HG03025 (cell line): ENCODE measurements at regions not wholly inside any gene's neighbourhood (a gene's known extent, or its start where the extent isn't known, plus 50 kb on each side); places are given as distances from the start of the nearest gene placed in this dataset.

ENCODE experiments used
- ATAC-seq: cut with Tn5 transposase; IDR thresholded peaks from one replicate; pipeline ENCODE4 v1.9.1; 2021; ENCODE audit warnings: mild to moderate bottlenecking, moderate library complexity; ENCODE audit not compliant: unreplicated experiment, low FRiP score

DNA sequence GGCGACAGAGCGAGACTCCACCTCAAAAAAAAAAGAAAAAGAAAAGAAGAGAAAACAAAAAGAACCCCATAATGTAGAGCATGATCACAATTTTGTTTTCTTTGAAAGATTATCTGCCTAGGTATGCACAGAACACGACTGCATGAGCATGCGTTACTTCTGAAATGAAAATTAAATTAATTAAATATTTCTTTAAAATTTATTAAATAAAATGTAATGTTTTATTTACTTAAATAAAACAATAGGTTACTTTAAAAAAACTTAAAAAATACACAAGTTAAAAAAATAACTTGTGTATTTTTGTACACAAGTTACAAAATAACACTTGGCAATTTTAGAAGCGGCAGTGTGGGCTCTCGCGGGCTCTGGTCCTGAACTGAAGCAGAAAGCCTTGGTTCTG is 107.8 kb downstream of the TFAP2A start:
- ATAC-seq, result no peak

DNA sequence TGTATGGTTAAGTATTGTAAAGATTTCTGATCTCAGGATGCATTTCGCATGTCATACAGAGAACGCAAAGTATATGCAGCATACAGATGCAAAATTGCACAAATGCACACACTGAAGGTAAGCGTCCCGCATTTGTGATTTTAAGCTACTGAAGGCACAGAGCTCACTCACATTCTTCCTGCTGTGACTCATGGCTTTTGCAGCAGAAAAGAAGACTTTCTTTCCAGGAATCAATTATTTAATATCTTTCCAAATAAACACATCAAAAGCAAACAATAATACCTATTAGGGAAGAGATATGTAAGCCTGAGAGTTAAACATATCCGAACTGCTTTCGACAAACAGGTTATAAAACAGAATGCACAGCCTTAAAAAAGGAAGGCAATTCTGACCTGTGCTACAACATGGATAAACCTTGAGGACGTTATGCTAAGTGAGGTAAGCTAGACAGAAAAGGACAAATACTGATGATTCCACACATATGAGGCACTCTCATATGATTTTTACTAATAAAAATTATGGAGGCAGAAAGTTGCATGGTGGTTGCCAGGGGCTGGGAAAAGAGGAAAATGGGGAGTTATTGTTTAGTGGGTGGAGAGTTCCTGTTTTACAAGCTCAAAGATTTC is 109.0 kb downstream of the TFAP2A start:
- no peak for ATAC-seq

- no peak for ATAC-seq
Measured at GRCh38 chr6:10303608-10304506, 111.0 kb downstream of the TFAP2A start.

DNA sequence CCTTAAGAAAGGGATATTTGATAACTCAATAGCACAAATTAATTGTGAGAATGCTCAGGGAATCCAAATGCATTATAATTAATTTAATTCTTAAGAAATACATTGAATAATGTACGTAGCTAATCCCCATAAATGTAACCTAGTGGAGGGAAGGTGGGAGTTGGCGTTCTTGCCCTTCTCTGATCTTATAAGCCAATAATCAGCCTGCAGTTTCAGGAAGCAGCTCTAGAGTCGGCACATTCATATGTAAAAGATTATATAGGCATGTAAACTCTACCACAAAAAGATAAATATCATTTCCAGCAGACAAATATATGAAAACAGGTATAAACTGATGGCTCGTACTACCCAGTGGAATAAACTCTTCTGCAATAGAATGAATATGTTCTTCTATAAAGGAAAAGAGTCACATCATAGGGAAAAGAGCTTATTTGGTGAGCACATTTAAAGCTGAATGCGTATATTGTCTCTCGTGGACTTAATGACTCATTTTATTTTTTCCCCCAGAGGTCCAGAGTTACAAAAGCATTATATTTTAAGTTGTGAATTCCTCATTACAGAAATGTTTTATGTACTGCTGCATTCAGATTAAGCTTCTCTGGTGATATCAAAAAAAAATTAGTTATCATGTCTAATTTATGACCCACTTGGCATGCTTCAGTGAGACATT is 112.2 kb downstream of the TFAP2A start:
- no peak for ATAC-seq

GRCh38 chr6:10300071-10300470 is 114.8 kb downstream of the TFAP2A start:
- ATAC-seq, result no peak

- ATAC-seq, result no peak
Measured at GRCh38 chr6:10297832-10298231, 117.0 kb downstream of the TFAP2A start.

DNA sequence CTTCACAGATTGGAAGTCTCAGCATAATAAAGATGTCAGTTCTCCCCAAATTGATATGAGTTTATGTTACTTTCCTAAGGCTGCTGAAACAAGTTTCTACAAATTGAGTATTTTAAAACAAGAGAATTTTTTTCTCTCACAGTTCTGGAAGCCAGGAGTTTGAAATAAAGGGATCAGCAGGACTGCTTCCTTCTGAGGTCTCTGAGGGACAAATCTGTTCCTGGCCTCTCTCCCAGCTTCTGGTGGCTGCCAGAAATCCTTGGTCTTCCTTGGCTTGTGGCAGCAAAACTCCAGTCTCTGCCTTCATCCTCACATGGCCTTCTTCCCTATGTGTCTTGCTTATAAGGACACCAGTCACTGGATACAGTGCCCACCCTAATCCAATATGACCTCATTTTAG is 136.1 kb downstream of the TFAP2A start:
- ATAC-seq, result no peak

DNA sequence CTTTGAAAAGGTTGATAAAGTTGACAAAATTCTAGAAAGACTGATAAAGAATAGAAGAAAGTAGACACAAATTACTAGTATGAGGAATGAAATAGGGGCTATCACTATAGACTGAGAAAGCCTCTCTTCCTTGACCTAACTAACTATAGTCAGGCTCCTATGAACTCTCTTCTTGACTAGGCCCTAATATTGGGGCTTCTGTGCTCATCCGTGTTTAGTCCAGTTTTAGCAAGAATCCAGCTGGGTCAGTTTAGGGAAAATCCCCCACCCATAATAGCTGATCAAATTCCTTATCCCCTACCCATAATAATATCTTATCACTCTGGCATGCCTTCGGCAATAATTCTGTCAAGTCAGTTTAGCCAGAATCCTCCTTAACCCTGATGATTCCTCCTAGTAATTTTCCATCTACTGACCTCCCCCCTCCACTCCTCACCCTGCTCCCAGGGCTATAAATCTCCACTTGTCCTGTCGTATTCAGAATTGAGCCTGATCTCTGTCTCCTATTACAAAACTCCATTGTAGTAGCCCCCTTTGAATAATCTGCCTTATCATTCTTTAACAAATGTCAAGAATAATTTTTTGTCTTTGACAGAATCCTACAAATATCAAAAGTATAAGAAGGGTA is 138.1 kb downstream of the TFAP2A start:
- no peak for ATAC-seq

- ATAC-seq, result no peak
Measured at GRCh38 chr6:10276106-10276505, 138.8 kb downstream of the TFAP2A start.

DNA sequence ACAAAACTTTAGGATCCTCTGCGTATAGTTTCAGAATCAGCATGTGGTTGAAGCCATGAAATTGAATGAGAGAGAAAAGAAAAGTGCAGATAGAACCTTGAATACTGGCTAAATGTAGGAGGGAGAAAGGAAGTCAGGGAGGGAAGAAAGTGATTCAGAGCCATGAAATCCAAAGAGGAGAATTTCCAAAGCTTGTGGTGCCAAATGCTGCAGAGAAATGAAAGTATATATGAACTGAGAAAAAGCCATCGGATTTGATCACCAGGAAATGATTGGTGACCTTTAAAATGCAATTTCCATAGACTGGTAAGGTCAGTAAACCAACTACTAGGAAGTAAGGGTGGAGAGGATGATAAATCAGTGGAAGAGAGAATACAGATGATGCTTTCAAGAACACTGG is 142.3 kb downstream of the TFAP2A start:
- ATAC-seq, result no peak

- ATAC-seq, result no peak
Measured at GRCh38 chr6:10271982-10272381, 142.9 kb downstream of the TFAP2A start.

- ATAC-seq, result no peak
Measured at GRCh38 chr6:10269814-10270472, 144.9 kb downstream of the TFAP2A start.

DNA sequence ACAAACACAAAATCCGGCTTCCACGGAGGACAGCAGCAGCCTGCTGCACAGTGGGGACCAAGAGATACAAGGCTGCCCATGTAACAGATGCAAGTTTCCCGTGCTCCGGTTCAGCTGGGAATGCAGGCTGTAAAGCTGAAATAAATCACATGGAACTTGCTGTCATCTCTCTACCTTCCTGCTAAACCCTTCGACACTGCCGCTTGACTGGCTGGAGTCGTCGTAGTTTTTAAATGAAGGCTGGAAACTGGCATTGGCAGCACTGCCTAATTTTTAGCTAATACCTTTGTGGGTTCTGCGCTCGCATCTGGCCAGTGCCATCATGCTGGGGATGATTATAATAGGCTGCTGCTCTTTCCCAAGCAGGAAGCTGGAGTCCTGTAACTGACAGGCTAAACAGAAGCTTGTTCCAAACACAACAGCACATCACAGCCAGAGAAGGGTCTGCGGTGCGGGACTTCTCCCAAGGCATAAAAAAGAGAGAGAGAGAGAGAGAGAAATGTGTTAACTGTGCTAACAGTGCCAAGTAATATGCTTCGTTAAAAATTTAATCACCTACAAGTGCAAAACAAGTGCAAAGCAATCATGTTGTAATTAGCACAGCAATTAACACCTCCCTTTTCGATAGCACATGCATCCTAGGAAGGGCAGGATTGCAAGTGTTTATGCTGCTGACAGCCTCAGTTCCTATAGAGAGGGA is 146.1 kb downstream of the TFAP2A start:
- ATAC-seq, result no peak

- ATAC-seq, result no peak
Measured at GRCh38 chr6:10268111-10268510, 146.8 kb downstream of the TFAP2A start.

- no peak for ATAC-seq
Measured at GRCh38 chr6:10266462-10266861, 148.4 kb downstream of the TFAP2A start.

DNA sequence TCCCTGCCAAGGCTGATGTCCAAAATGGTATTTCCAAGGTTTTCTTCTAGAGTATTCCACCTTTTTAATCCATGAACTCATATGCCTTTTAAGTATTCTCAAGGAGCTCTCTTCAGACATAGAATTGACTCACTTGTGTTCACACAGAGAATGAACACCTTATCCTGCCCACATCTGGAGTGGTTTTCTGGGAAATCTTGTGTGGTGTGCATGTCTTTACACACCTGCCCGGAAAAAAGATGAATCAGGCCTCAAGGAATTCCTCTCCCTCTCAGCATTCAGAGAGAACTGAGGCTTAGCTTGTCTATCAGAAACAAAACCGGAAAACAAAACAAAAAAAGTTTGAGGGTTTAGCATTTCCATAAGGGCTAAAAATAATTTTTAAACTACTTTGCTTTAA is 148.8 kb downstream of the TFAP2A start:
- no peak for ATAC-seq

DNA sequence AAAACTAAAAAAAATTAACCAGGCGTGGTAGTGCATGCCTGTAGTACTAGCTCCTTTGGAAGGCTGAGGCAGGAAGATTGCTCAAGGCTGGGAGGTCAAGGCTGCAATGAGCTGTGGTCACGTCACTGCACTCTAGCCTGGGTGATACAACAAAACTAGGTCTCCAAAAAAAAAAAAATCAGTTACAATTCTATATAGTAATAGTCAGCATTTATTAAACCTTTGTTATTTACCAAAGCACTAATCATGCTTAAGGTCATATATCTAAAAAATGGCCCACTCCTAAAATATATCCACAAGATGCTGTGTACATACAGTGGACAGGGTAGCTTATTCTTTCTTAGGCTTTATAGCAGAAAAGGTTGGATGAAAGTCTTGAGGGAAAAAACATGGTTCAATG is 152.4 kb downstream of the TFAP2A start:
- ATAC-seq, result no peak

DNA sequence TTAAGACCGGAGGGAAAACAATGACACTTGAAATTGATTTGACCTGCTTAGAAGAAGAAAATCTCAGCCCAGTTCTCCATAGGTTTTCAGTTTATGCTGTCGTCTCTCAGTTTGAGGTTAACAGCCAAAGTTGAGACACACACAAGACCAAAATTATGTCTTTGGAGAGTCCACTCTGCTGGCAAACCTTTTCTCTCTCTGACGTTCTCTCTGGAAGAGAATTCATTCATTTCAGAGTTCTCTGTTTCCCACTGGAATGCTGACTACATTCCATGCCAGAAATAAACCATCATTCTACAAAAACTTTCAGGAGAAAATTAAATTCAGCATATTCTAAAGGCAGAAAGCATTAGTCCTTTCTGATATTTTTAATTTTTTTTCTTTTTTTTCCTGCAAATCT is 155.2 kb downstream of the TFAP2A start:
- ATAC-seq, result no peak

GRCh38 chr6:10258341-10258740 is 156.5 kb downstream of the TFAP2A start:
- no peak for ATAC-seq

DNA sequence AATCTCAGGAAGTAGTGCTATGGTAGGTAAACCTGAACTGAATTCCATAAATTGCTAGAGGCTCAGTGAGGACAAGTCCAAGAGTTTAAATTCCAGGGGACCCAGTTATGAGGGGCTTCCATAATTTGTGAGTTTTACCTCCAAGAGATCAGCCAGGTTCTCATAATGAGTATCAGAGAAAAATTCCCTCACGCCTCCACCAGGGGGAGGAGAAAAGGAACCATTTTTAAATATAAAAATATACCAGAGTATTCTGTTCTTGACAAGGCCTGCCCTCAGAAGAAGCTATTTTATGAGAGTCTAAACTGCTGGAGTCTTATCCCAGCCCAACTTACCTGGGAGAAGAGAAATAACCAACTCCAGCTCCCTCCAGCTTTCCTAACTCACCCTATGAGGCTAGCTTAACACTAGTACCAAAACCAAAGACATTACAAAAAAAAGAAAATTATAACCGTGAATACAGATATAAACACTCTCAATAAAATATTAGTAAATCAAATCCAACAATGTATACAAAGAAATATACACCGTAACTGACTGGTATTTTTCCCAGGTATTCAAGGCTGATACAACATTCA is 158.7 kb downstream of the TFAP2A start:
- no peak for ATAC-seq
